NCI-H226 (cell line): ENCODE measurements at regions not wholly inside any gene's neighbourhood (a gene's known extent, or its start where the extent isn't known, plus 50 kb on each side); places are given as distances from the start of the nearest gene placed in this dataset.

Source experiments
- DNase-seq: peaks from one replicate; pipeline ENCODE4 v3.0.0-alpha.2; 2015

- DNase-seq: no peak
These were observed 296.8 kb downstream of the WDR72 start for GRCh38 chr15:53462651-53463050.

- no peak for DNase-seq
These were observed 297.8 kb downstream of the WDR72 start for GRCh38 chr15:53461677-53462076.

GRCh38 chr15:53458736-53459135, 300.7 kb downstream of the WDR72 start:
- DNase-seq: no peak

GRCh38 chr15:53457479-53457878, 302.0 kb downstream of the WDR72 start:
- DNase-seq: no peak

- no peak for DNase-seq
These were observed 304.4 kb downstream of the WDR72 start for GRCh38 chr15:53454843-53455721.

- no peak for DNase-seq
These were observed 305.0 kb downstream of the WDR72 start for GRCh38 chr15:53454535-53454842.

GRCh38 chr15:53453253-53454105, 306.0 kb downstream of the WDR72 start:
- DNase-seq: no peak

- no peak for DNase-seq
These were observed 311.0 kb downstream of the WDR72 start for GRCh38 chr15:53448232-53449015.

GRCh38 chr15:53447742-53448141, 311.7 kb downstream of the WDR72 start:
- no peak for DNase-seq

GRCh38 chr15:53447053-53447574, 312.3 kb downstream of the WDR72 start:
- no peak for DNase-seq

- no peak for DNase-seq
These were observed 313.1 kb downstream of the WDR72 start for GRCh38 chr15:53446376-53446775.

- no peak for DNase-seq
These were observed 313.9 kb downstream of the WDR72 start for GRCh38 chr15:53445531-53445930.

GRCh38 chr15:53437985-53438841, 321.2 kb downstream of the WDR72 start:
- DNase-seq: no peak

- DNase-seq: no peak
These were observed 322.1 kb downstream of the WDR72 start for GRCh38 chr15:53437366-53437765.

- no peak for DNase-seq
These were observed 325.2 kb downstream of the WDR72 start for GRCh38 chr15:53434174-53434678.

- DNase-seq: no peak
These were observed 343.1 kb downstream of the WDR72 start for GRCh38 chr15:53416219-53416940.

- DNase-seq: no peak
These were observed 345.3 kb downstream of the WDR72 start for GRCh38 chr15:53414167-53414566.

- no peak for DNase-seq
These were observed 346.9 kb downstream of the WDR72 start for GRCh38 chr15:53412542-53412941.

GRCh38 chr15:53404930-53405493, 354.5 kb downstream of the WDR72 start:
- no peak for DNase-seq

- DNase-seq: no peak
These were observed 358.0 kb downstream of the WDR72 start for GRCh38 chr15:53401503-53401902.

GRCh38 chr15:53400986-53401385, 358.5 kb downstream of the WDR72 start:
- DNase-seq: no peak
